ENCODE measurements at regions not wholly inside any gene's neighbourhood (a gene's known extent, or its start where the extent isn't known, plus 50 kb on each side); places are given as distances from the start of the nearest gene placed in this dataset.

DNA sequence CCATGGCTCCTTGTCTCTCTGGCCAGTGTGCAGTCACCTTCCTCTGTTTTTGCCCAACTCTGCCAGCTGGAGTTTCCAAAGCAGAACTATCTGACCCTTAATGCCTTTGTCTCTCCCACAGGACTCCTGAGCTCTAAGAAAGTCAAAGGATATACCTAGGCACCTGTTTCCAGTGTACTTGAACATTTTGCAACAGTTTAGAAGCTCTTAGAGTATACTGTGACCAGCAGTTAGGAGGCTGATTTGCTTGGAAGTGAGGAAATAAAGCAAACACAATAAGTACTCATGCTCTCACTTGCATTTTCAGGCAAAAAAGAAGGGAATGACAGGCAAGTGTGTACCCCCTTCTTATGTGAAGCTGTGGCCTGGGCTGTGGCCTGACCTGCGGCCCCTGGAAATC lies 204.3 kb upstream of the PLET1 start:
- Histone ChIP-seq H3K4me2 (ENCODE audit: low read length) (no peak overlapping the region), H3K4me1 (ENCODE audit: control insufficient read depth, low read length) (no peaks in the 10 kb centered on the region), H3F3A (ENCODE audit: control insufficient read depth, insufficient read depth) (no peaks in the 10 kb centered on the region), H3K36me3 (ENCODE audit: control insufficient read depth, low read length) (no peaks in the 10 kb centered on the region), H3K79me2 (ENCODE audit: control insufficient read depth, low read length) (no peaks in the 10 kb centered on the region), H3K4me3 (ENCODE audit: low read length) (no peak overlapping the region), H3K9me2 (replicated peaks; ENCODE audit: control insufficient read depth, low read length) (no peaks in the 10 kb centered on the region), H3K9me3 (ENCODE audit: control insufficient read depth, insufficient read depth, low read length) (no peaks in the 10 kb centered on the region), H4K20me1 (ENCODE audit: control insufficient read depth, insufficient read depth, low read depth, low read length) (no peaks in the 10 kb centered on the region), H3K27ac (ENCODE audit: low read depth, low read length) (no peak overlapping the region), H3K27me3 (ENCODE audit: control insufficient read depth, low read length) (no peaks in the 10 kb centered on the region)
- TF ChIP-seq EZH2phosphoT487 (IDR thresholded peaks at IDR 0.05; ENCODE audit: borderline replicate concordance, low read length): no peak
- TF ChIP-seq, protein P1, sequence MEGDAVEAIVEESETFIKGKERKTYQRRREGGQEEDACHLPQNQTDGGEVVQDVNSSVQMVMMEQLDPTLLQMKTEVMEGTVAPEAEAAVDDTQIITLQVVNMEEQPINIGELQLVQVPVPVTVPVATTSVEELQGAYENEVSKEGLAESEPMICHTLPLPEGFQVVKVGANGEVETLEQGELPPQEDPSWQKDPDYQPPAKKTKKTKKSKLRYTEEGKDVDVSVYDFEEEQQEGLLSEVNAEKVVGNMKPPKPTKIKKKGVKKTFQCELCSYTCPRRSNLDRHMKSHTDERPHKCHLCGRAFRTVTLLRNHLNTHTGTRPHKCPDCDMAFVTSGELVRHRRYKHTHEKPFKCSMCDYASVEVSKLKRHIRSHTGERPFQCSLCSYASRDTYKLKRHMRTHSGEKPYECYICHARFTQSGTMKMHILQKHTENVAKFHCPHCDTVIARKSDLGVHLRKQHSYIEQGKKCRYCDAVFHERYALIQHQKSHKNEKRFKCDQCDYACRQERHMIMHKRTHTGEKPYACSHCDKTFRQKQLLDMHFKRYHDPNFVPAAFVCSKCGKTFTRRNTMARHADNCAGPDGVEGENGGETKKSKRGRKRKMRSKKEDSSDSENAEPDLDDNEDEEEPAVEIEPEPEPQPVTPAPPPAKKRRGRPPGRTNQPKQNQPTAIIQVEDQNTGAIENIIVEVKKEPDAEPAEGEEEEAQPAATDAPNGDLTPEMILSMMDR (IDR thresholded peaks at IDR 0.05; ENCODE audit: low read depth, low read length, poor library complexity, severe bottlenecking): no peak

DNA sequence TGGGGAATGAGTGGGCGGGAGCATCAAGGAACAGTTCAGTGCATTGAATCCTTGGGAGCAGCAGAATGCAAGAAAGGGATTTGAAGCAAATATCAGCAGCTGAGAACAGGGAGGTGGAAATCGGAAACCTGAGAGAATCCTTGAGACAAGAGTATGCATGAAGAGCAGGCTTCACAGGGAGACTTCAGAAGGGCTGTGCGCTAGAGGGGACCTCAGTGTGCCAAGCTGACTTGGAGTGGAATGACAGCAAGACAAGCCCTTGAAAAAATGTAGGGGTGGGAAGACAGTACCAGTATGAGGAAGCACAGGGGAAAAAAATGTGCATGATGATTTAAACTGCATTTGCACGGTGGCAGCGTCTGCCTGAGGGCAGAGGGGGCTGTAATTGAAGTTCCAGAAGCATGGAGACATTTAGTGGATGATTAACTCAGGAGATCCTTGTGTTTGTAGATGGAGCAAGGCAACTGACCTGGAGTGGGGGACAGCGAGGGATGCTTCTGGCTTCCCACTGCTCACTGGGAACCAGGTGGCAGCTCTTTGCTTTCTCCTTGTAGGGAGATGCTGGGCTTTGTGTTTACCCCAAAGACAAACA lies 204.9 kb upstream of the PLET1 start:
- no peaks in the 10 kb centered on the region for H3K9me2 ChIP-seq (replicated peaks; ENCODE audit: control insufficient read depth, low read length)
- no peaks in the 10 kb centered on the region for H4K20me1 ChIP-seq (ENCODE audit: control insufficient read depth, insufficient read depth, low read depth, low read length)
- H3K79me2 ChIP-seq (ENCODE audit: control insufficient read depth, low read length): no peaks in the 10 kb centered on the region
- H3K9me3 ChIP-seq (ENCODE audit: control insufficient read depth, insufficient read depth, low read length): no peaks in the 10 kb centered on the region
- TF ChIP-seq, protein P1 (IDR thresholded peaks at IDR 0.05; ENCODE audit: low read depth, low read length, poor library complexity, severe bottlenecking): no peak
- TF ChIP-seq EZH2phosphoT487 (IDR thresholded peaks at IDR 0.05; ENCODE audit: borderline replicate concordance, low read length): no peak
- no peaks in the 10 kb centered on the region for H3K4me1 ChIP-seq (ENCODE audit: control insufficient read depth, low read length)
- H3K27ac ChIP-seq (ENCODE audit: low read depth, low read length): no peak overlapping the region
- no peak overlapping the region for H3K4me2 ChIP-seq (ENCODE audit: low read length)
- no peaks in the 10 kb centered on the region for H3K36me3 ChIP-seq (ENCODE audit: control insufficient read depth, low read length)
- H3F3A ChIP-seq (ENCODE audit: control insufficient read depth, insufficient read depth): no peaks in the 10 kb centered on the region
- H3K4me3 ChIP-seq (ENCODE audit: low read length): no peak overlapping the region
- no peaks in the 10 kb centered on the region for H3K27me3 ChIP-seq (ENCODE audit: control insufficient read depth, low read length)

DNA sequence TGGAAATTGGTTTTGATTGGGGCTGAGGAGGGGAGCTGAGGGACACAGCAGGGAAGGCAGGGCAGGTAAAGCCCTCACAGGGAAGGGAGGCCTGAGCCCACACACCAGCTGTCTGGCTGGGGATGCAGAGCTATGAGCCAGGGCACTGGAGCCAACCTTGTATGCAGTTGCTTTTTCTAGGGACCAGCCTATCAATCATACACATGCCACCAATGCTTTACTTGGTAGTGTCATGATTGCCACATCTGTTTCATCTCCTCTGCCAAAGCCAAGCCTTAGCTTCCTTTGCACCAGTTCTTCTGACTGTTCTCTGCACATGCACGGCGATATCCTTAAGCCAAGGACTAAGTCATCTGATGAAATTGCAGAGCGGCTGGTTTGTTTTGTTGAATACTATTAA lies 207.1 kb upstream of the PLET1 start:
- H3K4me3 ChIP-seq (ENCODE audit: low read length): no peak overlapping the region
- no peaks in the 10 kb centered on the region for H4K20me1 ChIP-seq (ENCODE audit: control insufficient read depth, insufficient read depth, low read depth, low read length)
- no peak overlapping the region for H3K27ac ChIP-seq (ENCODE audit: low read depth, low read length)
- no peaks in the 10 kb centered on the region for H3K27me3 ChIP-seq (ENCODE audit: control insufficient read depth, low read length)
- H3K79me2 ChIP-seq (ENCODE audit: control insufficient read depth, low read length): no peaks in the 10 kb centered on the region
- no peak overlapping the region for H3K4me2 ChIP-seq (ENCODE audit: low read length)
- no peaks in the 10 kb centered on the region for H3K4me1 ChIP-seq (ENCODE audit: control insufficient read depth, low read length)
- H3K36me3 ChIP-seq (ENCODE audit: control insufficient read depth, low read length): no peaks in the 10 kb centered on the region
- no peaks in the 10 kb centered on the region for H3K9me3 ChIP-seq (ENCODE audit: control insufficient read depth, insufficient read depth, low read length)
- TF ChIP-seq, protein P1 (IDR thresholded peaks at IDR 0.05; ENCODE audit: low read depth, low read length, poor library complexity, severe bottlenecking): no peak
- TF ChIP-seq EZH2phosphoT487 (IDR thresholded peaks at IDR 0.05; ENCODE audit: borderline replicate concordance, low read length): no peak
- H3K9me2 ChIP-seq (replicated peaks; ENCODE audit: control insufficient read depth, low read length): no peaks in the 10 kb centered on the region
- no peaks in the 10 kb centered on the region for H3F3A ChIP-seq (ENCODE audit: control insufficient read depth, insufficient read depth)

All from DOHH2 (cell line).